ENCODE measurements at regions not wholly inside any gene's neighbourhood (a gene's known extent, or its start where the extent isn't known, plus 50 kb on each side); places are given as distances from the start of the nearest gene placed in this dataset.

GRCh38 chr12:34190054-34190453 lies 167.8 kb downstream of the ALG10 start:
- Histone ChIP-seq H3K36me3 (no peaks in the 10 kb centered on the region), H3K4me1 (no peaks in the 10 kb centered on the region), H3K27ac (no peak overlapping the region), H3K27me3 (no peaks in the 10 kb centered on the region), H3K4me3 (no peak overlapping the region), H3K9me3 (no peaks in the 10 kb centered on the region)
- TF ChIP-seq CTCF (IDR thresholded peaks at IDR 0.05) = no peak
- intact Hi-C loops (cut with DNase I; ENCODE audit: low total_unique reads) = no loop called here
- DNase-seq = no peak

- no peak overlapping the region for H3K4me3 ChIP-seq
- H3K27me3 ChIP-seq = no peaks in the 10 kb centered on the region
- intact Hi-C loops (cut with DNase I; ENCODE audit: low total_unique reads) = no loop called here
- TF ChIP-seq CTCF (IDR thresholded peaks at IDR 0.05) = no peak
- H3K27ac ChIP-seq = no peak overlapping the region
- H3K36me3 ChIP-seq = no peaks in the 10 kb centered on the region
- H3K9me3 ChIP-seq = no peaks in the 10 kb centered on the region
- no peak for DNase-seq
- no peaks in the 10 kb centered on the region for H3K4me1 ChIP-seq
These were observed 176.6 kb downstream of the ALG10 start for GRCh38 chr12:34198924-34199323.

GRCh38 chr12:34203866-34204620 lies 181.7 kb downstream of the ALG10 start:
- no peaks in the 10 kb centered on the region for H3K36me3 ChIP-seq
- peaks cover 0 to 3% (median 0%) of the 10 kb centered on the region in 3 donors for H3K9me3 ChIP-seq
- no peaks in the 10 kb centered on the region for H3K4me1 ChIP-seq
- no peak for DNase-seq
- H3K27me3 ChIP-seq = no peaks in the 10 kb centered on the region
- no peak overlapping the region for H3K4me3 ChIP-seq
- H3K27ac ChIP-seq = no peak overlapping the region
- no peak for TF ChIP-seq CTCF (IDR thresholded peaks at IDR 0.05)
- intact Hi-C loops (cut with DNase I; ENCODE audit: low total_unique reads) = no loop called here

- no peak for TF ChIP-seq CTCF (IDR thresholded peaks at IDR 0.05)
- Histone ChIP-seq H3K4me1 (no peaks in the 10 kb centered on the region), H3K4me3 (no peak overlapping the region), H3K27me3 (no peaks in the 10 kb centered on the region), H3K9me3 (peaks cover 0 to 4% (median 0%) of the 10 kb centered on the region in 3 donors), H3K27ac (no peak overlapping the region), H3K36me3 (no peaks in the 10 kb centered on the region)
- intact Hi-C loops (cut with DNase I; ENCODE audit: low total_unique reads) = no loop called here
- no peak for DNase-seq
These were observed 182.6 kb downstream of the ALG10 start for GRCh38 chr12:34204830-34205285.

- H3K9me3 ChIP-seq = peaks cover 0 to 9% (median 0%) of the 10 kb centered on the region in 3 donors
- no peak for TF ChIP-seq CTCF (IDR thresholded peaks at IDR 0.05)
- no peaks in the 10 kb centered on the region for H3K4me1 ChIP-seq
- H3K27ac ChIP-seq = no peak overlapping the region
- no peaks in the 10 kb centered on the region for H3K36me3 ChIP-seq
- intact Hi-C loops (cut with DNase I; ENCODE audit: low total_unique reads) = no loop called here
- H3K4me3 ChIP-seq = no peak overlapping the region
- no peaks in the 10 kb centered on the region for H3K27me3 ChIP-seq
- DNase-seq = no peak
These were observed 183.1 kb downstream of the ALG10 start for GRCh38 chr12:34205401-34205800.

Data from tibial artery (tissue), 4 donors.